Upper lobe of right lung (tissue), 1 donor: ENCODE measurements at regions not wholly inside any gene's neighbourhood (a gene's known extent, or its start where the extent isn't known, plus 50 kb on each side); places are given as distances from the start of the nearest gene placed in this dataset.
A peak's percentile ranks its signal among the peaks of the same experiment; 100 is the strongest.
"Not testable (repeated sequence)": the region's sequence is repeated elsewhere in the genome, so short reads cannot be mapped to it uniquely, and the experiment has no call there.

Source experiments
- ATAC-seq: fragments of 200-7000 bp; cut with Tn5 transposase; one replicate; pipeline ENCODE4 v1.9.1; 2020; ENCODE audit warnings: mild to moderate bottlenecking, moderate library complexity
- DNase-seq: peaks from one replicate; pipeline ENCODE4 v3.0.0-alpha.2; 2020
- H3K27ac ChIP-seq: fragments of 200-600 bp; one replicate; pipeline ENCODE4 v1.8.0; 2022
- H3K27me3 ChIP-seq: fragments of 200-600 bp; one replicate; pipeline ENCODE4 v1.8.0; 2022; ENCODE audit warnings: mild to moderate bottlenecking
- H3K36me3 ChIP-seq: fragments of 200-600 bp; one replicate; pipeline ENCODE4 v1.8.0; 2022
- H3K4me1 ChIP-seq: fragments of 200-600 bp; one replicate; pipeline ENCODE4 v1.8.0; 2022
- H3K4me3 ChIP-seq: fragments of 200-600 bp; one replicate; pipeline ENCODE4 v1.8.0; 2022; ENCODE audit warnings: mild to moderate bottlenecking
- H3K9me3 ChIP-seq: fragments of 200-600 bp; one replicate; pipeline ENCODE4 v1.8.0; 2022
- CTCF ChIP-seq: fragments of 200-600 bp; IDR thresholded peaks from one replicate; pipeline ENCODE4 v1.8.0; 2022; ENCODE audit warnings: antibody characterized with exemption
- intact Hi-C: fragments of 100-400 bp; cut with DNase I; formaldehyde crosslinking; loops from one replicate; pipeline ENCODE4 v1.11.0; 2022
- donor health status: DM: no; HTN: yes; CAD: no; lungs with severe emphysema.

DNA sequence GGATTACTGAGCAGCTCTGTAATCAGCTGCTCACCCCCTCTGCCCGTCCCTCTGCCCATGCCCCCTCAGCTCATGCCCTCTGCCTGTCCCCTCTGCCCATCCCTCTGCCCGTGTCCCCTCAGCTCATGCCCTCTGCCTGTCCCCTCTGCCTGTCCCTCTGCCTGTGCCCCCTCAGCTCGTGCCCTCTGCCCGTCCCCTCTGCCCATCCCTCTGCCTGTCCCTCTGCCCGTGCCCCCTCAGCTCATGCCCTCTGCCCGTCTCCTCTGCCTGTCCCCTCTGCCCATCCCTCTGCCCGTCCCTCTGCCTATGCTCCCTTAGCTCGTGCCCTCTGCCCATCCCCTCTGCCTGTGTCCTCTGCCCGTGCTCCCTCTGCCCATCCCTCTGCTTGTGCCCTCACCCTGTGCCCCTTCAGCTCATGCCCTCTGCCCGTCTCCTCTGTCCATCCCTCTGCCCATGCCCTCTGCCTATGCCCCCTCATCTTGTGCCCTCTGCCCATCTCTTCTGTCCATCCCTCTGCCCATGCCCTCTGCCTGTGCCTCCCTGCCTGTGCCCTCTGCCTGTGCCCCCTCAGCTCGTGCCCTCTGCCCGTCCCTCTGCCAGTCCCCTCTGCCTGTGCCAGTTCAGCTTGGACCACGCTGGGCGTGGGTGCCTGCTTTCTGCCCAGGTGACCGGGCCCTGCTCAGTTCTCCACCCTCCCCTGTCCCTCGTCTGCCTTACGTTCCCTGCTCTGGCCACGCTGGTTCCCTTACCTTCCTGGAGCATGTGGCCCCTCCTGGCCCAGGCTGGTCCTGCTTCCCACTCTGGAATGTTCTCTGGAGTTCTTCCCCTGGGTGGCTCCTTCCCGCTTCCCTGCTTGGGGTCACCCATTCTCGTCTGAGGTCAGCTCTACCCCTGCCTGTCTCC lies 97.6 kb downstream of the NPIPB11 start:
- no peak for TF ChIP-seq CTCF
- intact Hi-C loops: no loop called here
- no peaks in the 10 kb centered on the region for H3K27me3 ChIP-seq
- no peak overlapping the region for H3K27ac ChIP-seq
- H3K9me3 ChIP-seq: no peaks in the 10 kb centered on the region
- no peak for DNase-seq
- H3K36me3 ChIP-seq: no peaks in the 10 kb centered on the region
- no peak for ATAC-seq
- peaks cover 4% of the 10 kb centered on the region for H3K4me1 ChIP-seq
- no peak overlapping the region for H3K4me3 ChIP-seq

- no peaks in the 10 kb centered on the region for H3K27me3 ChIP-seq
- ATAC-seq: no peak
- DNase-seq: peak; percentile 61
- TF ChIP-seq CTCF: no peak
- H3K36me3 ChIP-seq: no peaks in the 10 kb centered on the region
- no peaks in the 10 kb centered on the region for H3K9me3 ChIP-seq
- no peak overlapping the region for H3K4me3 ChIP-seq
- no peak overlapping the region for H3K27ac ChIP-seq
- intact Hi-C loops: no loop called here
- H3K4me1 ChIP-seq: peaks cover 4% of the 10 kb centered on the region
Observed at GRCh38 chr16:29307598-29308507, 98.7 kb downstream of the NPIPB11 start.

- no peak overlapping the region for H3K4me3 ChIP-seq
- H3K36me3 ChIP-seq: no peaks in the 10 kb centered on the region
- DNase-seq (peak; percentile 32), ATAC-seq (no peak)
- H3K9me3 ChIP-seq: no peaks in the 10 kb centered on the region
- intact Hi-C loops: no loop called here
- H3K4me1 ChIP-seq: peaks cover 4% of the 10 kb centered on the region
- TF ChIP-seq CTCF: no peak
- no peaks in the 10 kb centered on the region for H3K27me3 ChIP-seq
- H3K27ac ChIP-seq: no peak overlapping the region
Observed at GRCh38 chr16:29306943-29307597, 99.4 kb downstream of the NPIPB11 start.

DNA sequence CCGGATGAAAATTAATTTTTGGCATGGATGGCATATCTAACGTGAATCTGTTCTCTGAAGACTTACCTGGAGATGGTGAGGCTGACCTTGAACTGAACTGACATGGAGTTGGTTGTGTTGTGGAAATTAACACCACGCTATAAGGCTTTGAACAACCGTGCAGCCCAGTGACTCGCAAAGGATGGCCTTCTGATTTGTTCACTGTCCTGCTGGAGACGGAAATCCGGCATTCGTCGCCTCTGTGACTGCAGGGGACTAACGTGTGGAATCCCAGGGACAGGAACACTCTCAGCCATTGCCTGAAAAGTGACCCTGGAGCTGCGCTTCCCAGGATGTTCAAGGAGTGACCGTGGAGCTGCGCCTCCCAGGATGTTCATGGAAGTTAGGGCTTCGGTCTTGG lies 100.3 kb downstream of the NPIPB11 start:
- H3K27me3 ChIP-seq: no peaks in the 10 kb centered on the region
- H3K9me3 ChIP-seq: no peaks in the 10 kb centered on the region
- ATAC-seq (no peak), DNase-seq (peak; percentile 41)
- no peak overlapping the region for H3K4me3 ChIP-seq
- peaks cover 4% of the 10 kb centered on the region for H3K4me1 ChIP-seq
- no peak overlapping the region for H3K27ac ChIP-seq
- H3K36me3 ChIP-seq: no peaks in the 10 kb centered on the region
- no peak for TF ChIP-seq CTCF
- intact Hi-C loops: no loop called here

DNA sequence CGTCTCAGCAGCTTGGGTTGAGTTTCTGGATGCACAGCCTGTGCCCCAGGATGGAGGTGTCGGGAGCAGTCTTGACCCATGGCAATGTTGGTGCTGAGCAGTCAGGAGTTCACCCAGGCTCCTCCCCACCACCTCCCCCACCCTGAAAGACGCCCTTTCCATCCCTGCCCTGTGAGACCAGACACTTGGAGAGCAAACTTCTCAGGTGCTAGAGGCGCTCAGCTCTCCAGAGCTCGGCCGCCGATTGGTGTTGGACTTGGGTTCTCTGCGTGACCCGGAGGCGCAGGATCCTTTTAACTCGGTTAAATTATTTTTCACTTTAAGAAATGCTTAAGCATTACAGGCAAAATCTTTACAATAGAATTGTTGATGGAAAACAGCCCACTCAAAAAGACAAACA lies 101.5 kb downstream of the NPIPB11 start:
- ATAC-seq, H3K27me3 ChIP-seq, H3K4me3 ChIP-seq, H3K27ac ChIP-seq, H3K4me1 ChIP-seq, H3K9me3 ChIP-seq, intact Hi-C loops, H3K36me3 ChIP-seq: not testable (repeated sequence)
- peak; percentile 44 for DNase-seq
